Suppressor macrophage treated with lipopolysaccharide for 1 hour (primary cell): ENCODE measurements at regions not wholly inside any gene's neighbourhood (a gene's known extent, or its start where the extent isn't known, plus 50 kb on each side); places are given as distances from the start of the nearest gene placed in this dataset.

Source experiments
- DNase-seq, 3 donors: peaks; one replicate each; pipeline ENCODE4 v3.0.0-alpha.2; 2020 to 2022

DNA sequence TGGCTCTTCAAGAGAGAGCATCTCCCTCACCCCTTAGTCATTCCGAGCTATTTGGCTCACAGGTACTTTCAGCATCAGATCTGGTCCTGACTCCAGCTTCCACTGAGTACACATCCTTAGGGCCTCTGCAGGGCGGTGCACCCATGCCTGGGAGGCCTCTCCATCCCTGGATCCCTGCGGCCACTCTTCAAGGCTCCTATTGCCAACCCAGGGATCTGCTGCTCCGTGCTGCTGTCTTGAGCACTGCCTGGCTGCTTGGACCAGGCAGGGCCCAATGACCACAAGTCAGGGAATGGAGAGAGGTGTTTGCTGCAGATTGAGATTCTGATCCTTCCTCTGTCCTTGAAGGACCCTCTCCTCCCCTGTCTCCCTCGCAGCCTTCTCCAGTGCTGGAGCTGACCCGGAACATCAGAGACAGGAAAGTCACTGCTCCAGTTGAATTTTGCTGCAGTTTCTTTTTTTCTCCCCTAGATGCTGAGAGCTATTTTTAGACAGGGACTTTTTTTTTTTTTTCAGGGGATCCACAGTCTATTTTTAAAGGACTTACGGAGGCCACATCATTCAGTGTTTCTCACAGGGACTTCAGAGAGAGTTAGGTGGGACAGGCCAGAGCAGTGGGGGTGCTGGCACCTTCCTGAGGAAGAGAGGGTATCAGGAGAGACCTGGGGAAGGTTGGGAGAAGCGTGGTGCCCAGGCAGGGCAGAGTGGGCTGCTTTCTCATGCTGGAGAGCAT, 50.1 kb upstream of the KCNA1 start:
- DNase-seq: no peak
